HCT116 (cell line): ENCODE measurements at regions not wholly inside any gene's neighbourhood (a gene's known extent, or its start where the extent isn't known, plus 50 kb on each side); places are given as distances from the start of the nearest gene placed in this dataset.

Source experiments
- ATAC-seq: fragments of 200-7000 bp; cut with Tn5 transposase; 2 replicates; pipeline ENCODE4 v1.9.1; 2020; ENCODE audit warnings: mild to moderate bottlenecking, moderate library complexity
- BruUV-seq: library from RNA; stranded (reverse); fragments of 400-500 nt; replicated peaks from 2 replicates; lab custom pipeline; 2021; lab: Mats Ljungman, UMichigan
- CTCF ChIA-PET: fragments of 300-600 bp; sonication (Branson Sonifier 250); formaldehyde crosslinking; loops from one replicate; lab custom pipeline; 2021; ENCODE audit warnings: antibody characterized with exemption; lab: Charles Lee
- POLR2A ChIA-PET: fragments of 300-600, 350-600 bp; sonication (Branson Sonifier 250); formaldehyde crosslinking; loops from one replicate; lab custom pipeline; 2021; ENCODE audit warnings: antibody characterized with exemption; lab: Charles Lee
- RAD21 ChIA-PET, 2 experiments: fragments of 300-600 bp; sonication (Branson Sonifier 250); formaldehyde crosslinking; loops; one replicate each; lab custom pipeline; 2023; ENCODE audit warnings: low total read pairs in 2 of 2; ENCODE audit not compliant: uncharacterized antibody in 2 of 2, unreplicated experiment in 2 of 2, low non-redundant PET in 1 of 2; lab: Charles Lee
- DNase-seq: peaks from one replicate; pipeline ENCODE4 v3.0.0-alpha.2; 2010; ENCODE audit warnings: low read depth, low spot score
- H2AFZ ChIP-seq: fragments of 200-600 bp; shearing (Covaris generic), sonication (generic); 2 replicates; pipeline ENCODE4 v1.6.1; 2017; ENCODE audit warnings: low read depth, mixed run types, mixed read lengths, antibody characterized with exemption, low read length; ENCODE audit not compliant: poor library complexity, severe bottlenecking
- H3K27ac ChIP-seq: 2 replicates; pipeline ENCODE4 v1.5.1; 2012; ENCODE audit warnings: low read depth, low read length
- H3K27me3 ChIP-seq: fragments of 200-600 bp; sonication (generic); 2 replicates; pipeline ENCODE4 v1.6.1; 2016; ENCODE audit warnings: mixed run types, low read length, mixed read lengths; ENCODE audit not compliant: insufficient read depth
- H3K36me3 ChIP-seq, 2 experiments: fragments of 200-500 bp in 1 of 2; fragments of 200-600 bp in 1 of 2; sonication (Bioruptor generic) in 1 of 2; sonication (generic) in 1 of 2; 2 replicates each; pipeline versions ENCODE4 v1.5.1 to v1.6.1; 2014 to 2016; ENCODE audit warnings: low read length in 2 of 2, inconsistent platforms in 1 of 2, mixed read lengths in 1 of 2, mixed run types in 1 of 2; ENCODE audit not compliant: insufficient read depth in 2 of 2, control insufficient read depth in 1 of 2
- H3K4me1 ChIP-seq, 2 experiments: fragments of 200-600 bp in 1 of 2; sonication (generic) in 1 of 2; 2 replicates each; pipeline versions ENCODE4 v1.5.1 to v1.6.1; 2012 to 2017; ENCODE audit warnings: low read length in 2 of 2, inconsistent platforms in 1 of 2, mild to moderate bottlenecking in 1 of 2, mixed read lengths in 1 of 2, mixed run types in 1 of 2, moderate library complexity in 1 of 2; ENCODE audit not compliant: insufficient read depth in 2 of 2, control insufficient read depth in 1 of 2
- H3K4me2 ChIP-seq: fragments of 200-600 bp; sonication (generic); 2 replicates; pipeline ENCODE4 v1.6.1; 2017; ENCODE audit warnings: mixed run types, low read length, mixed read lengths
- H3K4me3 ChIP-seq, 2 experiments: fragments of 200-600 bp in 1 of 2; sonication (generic) in 1 of 2; replicated peaks in 1 of 2; 2 replicates each; pipeline ENCODE4 v1.5.1; 2011 to 2016; ENCODE audit warnings: low read length in 2 of 2, control low read depth in 1 of 2, low read depth in 1 of 2, mild to moderate bottlenecking in 1 of 2, mixed read lengths in 1 of 2, mixed run types in 1 of 2
- H3K79me2 ChIP-seq: fragments of 200-600 bp; sonication (generic); 2 replicates; pipeline ENCODE4 v1.6.1; 2017; ENCODE audit warnings: mild to moderate bottlenecking, mixed run types, low read length, moderate library complexity, mixed read lengths; ENCODE audit not compliant: insufficient read depth
- H3K9ac ChIP-seq: fragments of 200-600 bp; sonication (generic); 2 replicates; pipeline ENCODE4 v1.6.1; 2016; ENCODE audit warnings: low read length, mixed read lengths
- H3K9me2 ChIP-seq: fragments of 200-600 bp; sonication (generic), shearing (Covaris generic); 2 replicates; pipeline ENCODE4 v1.6.1; 2017; ENCODE audit warnings: mixed run types, mild to moderate bottlenecking, moderate library complexity; ENCODE audit not compliant: insufficient read depth
- H3K9me3 ChIP-seq, 2 experiments: fragments of 200-500 bp in 1 of 2; fragments of 200-600 bp in 1 of 2; sonication (Bioruptor generic) in 1 of 2; sonication (generic) in 1 of 2; 2 replicates each; pipeline ENCODE4 v1.6.1; 2014 to 2017; ENCODE audit warnings: low read length in 2 of 2, mixed read lengths in 2 of 2, inconsistent platforms in 1 of 2, low read depth in 1 of 2, mild to moderate bottlenecking in 1 of 2, mixed run types in 1 of 2, moderate library complexity in 1 of 2; ENCODE audit not compliant: control insufficient read depth in 1 of 2, insufficient read depth in 1 of 2
- H4K20me1 ChIP-seq: fragments of 200-600 bp; sonication (generic), shearing (Covaris generic); 2 replicates; pipeline ENCODE4 v1.6.1; 2017; ENCODE audit warnings: mixed run types, mild to moderate bottlenecking, moderate library complexity; ENCODE audit not compliant: insufficient read depth
- ATF3 ChIP-seq: IDR thresholded peaks from 2 replicates; pipeline ENCODE4 v1.6.1; 2012
- CEBPB ChIP-seq: IDR thresholded peaks from 2 replicates; pipeline ENCODE4 v1.6.1; 2012; ENCODE audit warnings: low read depth
- CTCF ChIP-seq, 3 experiments: fragments of 200-600 bp in 1 of 3; sonication (generic) in 1 of 3; IDR thresholded peaks in 2 of 3; conservative IDR thresholded peaks in 1 of 3; 2 replicates each; pipeline ENCODE4 v1.5.1; 2012 to 2017; ENCODE audit warnings: low read depth in 2 of 3, low read length in 2 of 3, antibody characterized with exemption in 1 of 3, borderline replicate concordance in 1 of 3, control low read depth in 1 of 3, mild to moderate bottlenecking in 1 of 3, mixed read lengths in 1 of 3, mixed run types in 1 of 3, moderate library complexity in 1 of 3; ENCODE audit not compliant: insufficient read depth in 1 of 3
- ELF1 ChIP-seq: IDR thresholded peaks from 2 replicates; pipeline ENCODE4 v1.6.1; 2012; ENCODE audit warnings: low read depth, borderline replicate concordance
- EZH2 ChIP-seq: fragments of 200-600 bp; sonication (generic); IDR thresholded peaks from 2 replicates; pipeline ENCODE4 v1.6.1; 2017; ENCODE audit warnings: antibody characterized with exemption, mixed run types
- FOSL1 ChIP-seq: IDR thresholded peaks from 2 replicates; pipeline ENCODE4 v1.6.1; 2012; ENCODE audit warnings: low read depth
- JUND ChIP-seq: IDR thresholded peaks from 2 replicates; pipeline ENCODE4 v1.6.1; 2012
- MAX ChIP-seq: IDR thresholded peaks from 2 replicates; pipeline ENCODE4 v1.6.1; 2012
- POLR2A ChIP-seq: IDR thresholded peaks from 2 replicates; pipeline ENCODE4 v1.7.0; 2011; ENCODE audit warnings: borderline replicate concordance; ENCODE audit not compliant: insufficient read depth, insufficient read length; ENCODE audit errors: extremely low read depth
- POLR2AphosphoS5 ChIP-seq: IDR thresholded peaks from 2 replicates; pipeline ENCODE4 v1.6.1; 2011; ENCODE audit warnings: mild to moderate bottlenecking, low read depth, low read length, moderate library complexity
- RAD21 ChIP-seq: IDR thresholded peaks from 2 replicates; pipeline ENCODE4 v1.6.1; 2012; ENCODE audit warnings: low read depth, mild to moderate bottlenecking
- REST ChIP-seq: IDR thresholded peaks from 2 replicates; pipeline ENCODE4 v1.6.1; 2012; ENCODE audit warnings: low read depth
- SIN3A ChIP-seq: IDR thresholded peaks from 2 replicates; pipeline ENCODE4 v1.6.1; 2012; ENCODE audit warnings: low read depth
- SP1 ChIP-seq: IDR thresholded peaks from 2 replicates; pipeline ENCODE4 v1.6.1; 2012; ENCODE audit warnings: low read depth
- SRF ChIP-seq: IDR thresholded peaks from 2 replicates; pipeline ENCODE4 v1.6.1; 2012; ENCODE audit warnings: low read depth
- TCF7L2 ChIP-seq: IDR thresholded peaks from 2 replicates; pipeline ENCODE4 v1.7.0; 2011; ENCODE audit warnings: borderline replicate concordance, inconsistent platforms; ENCODE audit not compliant: insufficient read depth, insufficient read length; ENCODE audit errors: extremely low read depth
- YY1 ChIP-seq: IDR thresholded peaks from 2 replicates; pipeline ENCODE4 v1.6.1; 2011; ENCODE audit warnings: low read length, low read depth, moderate library complexity, mild to moderate bottlenecking; ENCODE audit not compliant: insufficient replicate concordance; ENCODE audit errors: extremely low read depth
- ZBTB33 ChIP-seq: IDR thresholded peaks from 2 replicates; pipeline ENCODE4 v1.6.1; 2011; ENCODE audit warnings: mild to moderate bottlenecking, low read length, moderate library complexity; ENCODE audit not compliant: insufficient replicate concordance; ENCODE audit errors: extremely low read depth
- ZFX ChIP-seq: fragments of 450-650 bp; IDR thresholded peaks from 2 replicates; pipeline ENCODE4 v1.6.1; 2017
- ZNF274 ChIP-seq: fragments of 200-500 bp; sonication (Bioruptor generic); IDR thresholded peaks from 2 replicates; pipeline ENCODE4 v1.6.1; 2014; ENCODE audit warnings: mild to moderate bottlenecking, low read depth, low read length, inconsistent platforms
- intact Hi-C: fragments of 100-400 bp; cut with micrococcal nuclease; formaldehyde crosslinking; loops from 2 replicates; pipeline ENCODE4 v1.10.0; 2022

- no peak for ATAC-seq
- TF ChIP-seq ZNF274 (no peak), EZH2 (no peak), CTCF (IDR thresholded peaks at IDR 0.05 in 2 of 3, conservative IDR thresholded peaks at IDR 0.05 in 1 of 3; ENCODE audit: borderline replicate concordance in 1 of 3, insufficient read depth in 1 of 3, low read depth in 2 of 3, low read length in 2 of 3) (no peak), CEBPB (no peak), TCF7L2 (no peak), RAD21 (no peak), ZBTB33 (no peak), ATF3 (no peak), YY1 (no peak), REST (no peak), POLR2AphosphoS5 (no peak), ELF1 (no peak), SP1 (no peak), POLR2A (no peak), SIN3A (no peak), ZFX (no peak), MAX (no peak), JUND (no peak), FOSL1 (no peak), SRF (no peak)
- TF ChIP-seq, all 23 proteins: peak for 0
- H3K79me2 ChIP-seq = peaks cover 83% of the 10 kb centered on the region
- H3K4me2 ChIP-seq = peak overlapping the region; percentile 63
- no peaks in the 10 kb centered on the region for H3K9me3 ChIP-seq
- no TSS peak for BruUV-seq
- no peaks in the 10 kb centered on the region for H3K9me2 ChIP-seq
- H4K20me1 ChIP-seq = no peaks in the 10 kb centered on the region
- no peak overlapping the region for H2AFZ ChIP-seq
- H3K27ac ChIP-seq = peak overlapping the region; percentile 40; the same call in 1 of the 2 replicates
- H3K36me3 ChIP-seq = no peaks in the 10 kb centered on the region
- DNase-seq = no peak
- H3K9ac ChIP-seq = no peak overlapping the region
- peaks cover 52 to 54% of the 10 kb centered on the region in 2 experiments for H3K4me1 ChIP-seq
- ChIA-PET CTCF (no interaction called here), RAD21 (no interaction called here), POLR2A (no interaction called here)
- intact Hi-C loops = no loop called here
- H3K4me3 ChIP-seq = no peak overlapping the region
- H3K27me3 ChIP-seq = no peaks in the 10 kb centered on the region
These were observed 50.7 kb downstream of the ARHGAP35 start for GRCh38 chr19:46911456-46911855.
